ENCODE measurements at regions not wholly inside any gene's neighbourhood (a gene's known extent, or its start where the extent isn't known, plus 50 kb on each side); places are given as distances from the start of the nearest gene placed in this dataset.

DNA sequence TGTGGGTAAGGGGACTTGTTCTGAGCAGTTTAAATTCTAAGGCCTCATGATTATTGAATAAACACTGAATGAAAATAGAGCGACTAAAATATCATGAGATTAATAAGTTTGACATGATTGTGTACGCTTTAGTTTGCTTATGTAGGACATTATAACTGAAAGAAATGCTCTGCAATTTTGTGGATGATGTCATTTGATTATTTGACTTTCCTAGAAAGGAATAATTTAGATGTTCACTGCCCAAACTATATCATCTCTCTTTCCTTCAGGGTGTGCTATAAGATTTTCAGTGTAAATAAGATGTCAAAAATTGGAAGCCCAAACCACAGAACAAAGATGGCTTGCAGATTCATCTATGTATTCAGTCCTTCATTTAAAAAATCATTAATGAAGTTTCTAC, 115.7 kb upstream of the MTAP start:
- no peaks in the 10 kb centered on the region for H3K79me2 ChIP-seq (ENCODE audit: insufficient read depth, low read depth, low read length)
- no peaks in the 10 kb centered on the region for H3K36me3 ChIP-seq (ENCODE audit: insufficient read depth, low read length)
- H2AFZ ChIP-seq (ENCODE audit: low read length) = no peak overlapping the region
- BruUV-seq (replicated peaks) = no TSS peak
- ChIA-PET POLR2A (interaction anchor here (0.8 kb wide), 1 partner anchor 12 kb away, joined by 5 read pairs; no protein-coding TSS in a partner anchor), CTCF (ENCODE audit: unreplicated experiment) (no interaction called here)
- H4K20me1 ChIP-seq (ENCODE audit: insufficient read depth, low read length) = no peaks in the 10 kb centered on the region
- no peak overlapping the region for H3K27ac ChIP-seq (ENCODE audit: low read depth, low read length, poor library complexity, severe bottlenecking)
- no peaks in the 10 kb centered on the region for H3K9me3 ChIP-seq (ENCODE audit: low read length)
- DNase-seq (ENCODE audit: low spot score) = no peak
- no peaks in the 10 kb centered on the region for H3K4me1 ChIP-seq (ENCODE audit: insufficient read depth, low read length, poor library complexity, severe bottlenecking)
- H3K9me2 ChIP-seq (ENCODE audit: insufficient read depth, low read length) = no peaks in the 10 kb centered on the region
- no peak for TF ChIP-seq EZH2phosphoT487 (IDR thresholded peaks at IDR 0.05; ENCODE audit: borderline replicate concordance, low read depth, low read length)
- TF ChIP-seq CTCF (conservative IDR thresholded peaks at IDR 0.05; ENCODE audit: low read length) = no peak
- intact Hi-C loops (cut with micrococcal nuclease; ENCODE audit: unreplicated experiment) = no loop called here
- no peak overlapping the region for H3K4me2 ChIP-seq (ENCODE audit: low read length)
- H3K4me3 ChIP-seq (ENCODE audit: low read depth, low read length, poor library complexity, severe bottlenecking) = no peak overlapping the region

GRCh38 chr9:21687351-21687750, 115.1 kb upstream of the MTAP start:
- H3K79me2 ChIP-seq (ENCODE audit: insufficient read depth, low read depth, low read length) = no peaks in the 10 kb centered on the region
- intact Hi-C loops (cut with micrococcal nuclease; ENCODE audit: unreplicated experiment) = no loop called here

More at GRCh38 chr9:21687351-21687750, 115.1 kb upstream of the MTAP start:
- no peaks in the 10 kb centered on the region for H3K4me1 ChIP-seq (ENCODE audit: insufficient read depth, low read length, poor library complexity, severe bottlenecking)
- H3K9me3 ChIP-seq (ENCODE audit: low read length) = no peaks in the 10 kb centered on the region
- H3K36me3 ChIP-seq (ENCODE audit: insufficient read depth, low read length) = no peaks in the 10 kb centered on the region
- ChIA-PET POLR2A (no interaction called here), CTCF (ENCODE audit: unreplicated experiment) (no interaction called here)
- no peak overlapping the region for H3K4me3 ChIP-seq (ENCODE audit: low read depth, low read length, poor library complexity, severe bottlenecking)
- TF ChIP-seq EZH2phosphoT487 (IDR thresholded peaks at IDR 0.05; ENCODE audit: borderline replicate concordance, low read depth, low read length) (no peak), CTCF (conservative IDR thresholded peaks at IDR 0.05; ENCODE audit: low read length) (no peak)
- BruUV-seq (replicated peaks) = no TSS peak
- no peak overlapping the region for H3K27ac ChIP-seq (ENCODE audit: low read depth, low read length, poor library complexity, severe bottlenecking)
- no peak overlapping the region for H2AFZ ChIP-seq (ENCODE audit: low read length)
- H4K20me1 ChIP-seq (ENCODE audit: insufficient read depth, low read length) = no peaks in the 10 kb centered on the region
- H3K4me2 ChIP-seq (ENCODE audit: low read length) = no peak overlapping the region
- no peak for DNase-seq (ENCODE audit: low spot score)
- H3K9me2 ChIP-seq (ENCODE audit: insufficient read depth, low read length) = no peaks in the 10 kb centered on the region
